NCI-H2171 treated with DMSO at 0.1 percent for 48 hours (cell line): ENCODE measurements at regions not wholly inside any gene's neighbourhood (a gene's known extent, or its start where the extent isn't known, plus 50 kb on each side); places are given as distances from the start of the nearest gene placed in this dataset.

Experiments
- DNase-seq: peaks from one replicate; lab custom pipeline; 2025; lab: John Stamatoyannopoulos, UW

- DNase-seq = no peak
Measured at GRCh38 chr5:171650597-171650996, 135.0 kb upstream of the SMIM23 start.

- no peak for DNase-seq
Measured at GRCh38 chr5:171651102-171651501, 134.5 kb upstream of the SMIM23 start.

GRCh38 chr5:171654881-171655280 is 130.7 kb upstream of the SMIM23 start:
- no peak for DNase-seq

GRCh38 chr5:171657473-171657872 is 128.1 kb upstream of the SMIM23 start:
- no peak for DNase-seq

GRCh38 chr5:171659896-171660295 is 125.7 kb upstream of the SMIM23 start:
- DNase-seq = peak; percentile 1

- no peak for DNase-seq
Measured at GRCh38 chr5:171660434-171660833, 125.2 kb upstream of the SMIM23 start.

- DNase-seq = no peak
Measured at GRCh38 chr5:171661143-171661542, 124.5 kb upstream of the SMIM23 start.

- no peak for DNase-seq
Measured at GRCh38 chr5:171663311-171664085, 122.1 kb upstream of the SMIM23 start.

GRCh38 chr5:171664489-171664888 is 121.1 kb upstream of the SMIM23 start:
- DNase-seq = no peak

- DNase-seq = no peak
Measured at GRCh38 chr5:171666815-171667214, 118.8 kb upstream of the SMIM23 start.

- no peak for DNase-seq
Measured at GRCh38 chr5:171667341-171668096, 118.1 kb upstream of the SMIM23 start.

- no peak for DNase-seq
Measured at GRCh38 chr5:171668097-171668412, 117.6 kb upstream of the SMIM23 start.

- DNase-seq = no peak
Measured at GRCh38 chr5:171669571-171669970, 116.0 kb upstream of the SMIM23 start.

- no peak for DNase-seq
Measured at GRCh38 chr5:171672556-171672955, 113.1 kb upstream of the SMIM23 start.

GRCh38 chr5:171673328-171673727 is 112.3 kb upstream of the SMIM23 start:
- DNase-seq = no peak

GRCh38 chr5:171673840-171674239 is 111.8 kb upstream of the SMIM23 start:
- DNase-seq = no peak

GRCh38 chr5:171675511-171675910 is 110.1 kb upstream of the SMIM23 start:
- DNase-seq = no peak

- no peak for DNase-seq
Measured at GRCh38 chr5:171676286-171676944, 109.2 kb upstream of the SMIM23 start.

- no peak for DNase-seq
Measured at GRCh38 chr5:171678646-171679045, 107.0 kb upstream of the SMIM23 start.

- no peak for DNase-seq
Measured at GRCh38 chr5:171680485-171680884, 105.1 kb upstream of the SMIM23 start.

GRCh38 chr5:171681061-171681460 is 104.6 kb upstream of the SMIM23 start:
- no peak for DNase-seq

- DNase-seq = no peak
Measured at GRCh38 chr5:171681677-171682076, 103.9 kb upstream of the SMIM23 start.

- DNase-seq = no peak
Measured at GRCh38 chr5:171682801-171683200, 102.8 kb upstream of the SMIM23 start.
